ENCODE measurements at regions not wholly inside any gene's neighbourhood (a gene's known extent, or its start where the extent isn't known, plus 50 kb on each side); places are given as distances from the start of the nearest gene placed in this dataset.

DNA sequence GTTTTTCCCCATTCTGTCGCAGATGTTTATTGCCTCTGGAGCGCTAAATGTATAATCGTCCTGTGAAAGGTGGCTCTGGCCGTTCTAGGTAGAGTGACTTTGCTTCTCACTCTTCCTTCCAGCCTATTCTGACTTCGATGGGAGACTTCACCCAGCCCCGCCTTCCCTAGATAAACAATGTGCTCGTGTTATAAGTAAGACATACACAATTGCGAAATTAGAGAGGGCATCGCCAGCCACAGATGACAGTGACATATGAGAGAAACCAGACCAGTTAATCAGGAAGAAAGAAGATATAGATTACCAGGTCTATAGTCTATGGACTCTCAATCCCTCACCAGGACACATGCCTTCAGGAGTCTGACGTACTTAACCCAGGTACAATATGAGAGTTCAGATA, 1050.5 kb upstream of the AUTS2 start:
- no peak for FAIRE-seq
- no peaks in the 10 kb centered on the region for H3K27me3 ChIP-seq (replicated peaks in 1 of 4; ENCODE audit: control insufficient read depth in 3 of 4, extremely low read depth in 1 of 4, insufficient read depth in 3 of 4, low read length in 3 of 4)
- H2AFZ ChIP-seq (ENCODE audit: low read length) = no peak overlapping the region
- POLR2A ChIA-PET (ENCODE audit: partially characterized antibody) = no interaction called here
- H3K36me3 ChIP-seq (ENCODE audit: control insufficient read depth in 2 of 4, insufficient read depth in 4 of 4, low read length in 3 of 4) = no peaks in the 10 kb centered on the region
- H3K23me2 ChIP-seq (ENCODE audit: low read depth, low read length) = no peaks in the 10 kb centered on the region
- WGBS, 2 experiments (ENCODE audit: extremely low coverage in 1 of 2, insufficient coverage in 1 of 2, insufficient read length in 1 of 2, insufficient replicate concordance in 2 of 2, low coverage in 1 of 2, low lambda C conversion rate in 2 of 2, missing lambda C conversion rate in 1 of 2) = 87% methylated on average over 10 of the region's 10 CpGs; no CpG with 5 or more reads in 1 of the 2 experiments
- no peak overlapping the region for H3K14ac ChIP-seq (ENCODE audit: insufficient read length)
- H4K91ac ChIP-seq (replicated peaks; ENCODE audit: insufficient read length, low read length) = no peak overlapping the region
- no peak overlapping the region for H3K9ac ChIP-seq (replicated peaks in 1 of 4; ENCODE audit: extremely low read depth in 1 of 4, low read depth in 3 of 4, low read length in 3 of 4)
- H3K79me2 ChIP-seq (ENCODE audit: control insufficient read depth in 1 of 2, insufficient read depth in 2 of 2, low read length in 2 of 2) = no peaks in the 10 kb centered on the region
- no peak overlapping the region for H2BK5ac ChIP-seq (ENCODE audit: low read depth, low read length)
- H3K9me3 ChIP-seq (ENCODE audit: insufficient read depth in 2 of 2, low read depth in 1 of 2, low read length in 1 of 2) = no peaks in the 10 kb centered on the region
- H3K4me2 ChIP-seq (ENCODE audit: insufficient read depth in 1 of 2, low read depth in 2 of 2, low read length in 2 of 2) = no peak overlapping the region
- H4K8ac ChIP-seq (ENCODE audit: extremely low read depth, insufficient read depth, low read length) = no peak overlapping the region
- H3K23ac ChIP-seq (ENCODE audit: insufficient read length) = no peak overlapping the region
- no peak for DNase-seq (ENCODE audit: low read depth in 1 of 2, low spot score in 2 of 2)
- H2BK12ac ChIP-seq (ENCODE audit: low read depth, low read length) = no peak overlapping the region
- H3K18ac ChIP-seq (ENCODE audit: extremely low read depth, low read length) = no peak overlapping the region
- no peak overlapping the region for H2BK20ac ChIP-seq (ENCODE audit: low read length)
- no peaks in the 10 kb centered on the region for H3K79me1 ChIP-seq (ENCODE audit: low read depth, low read length)
- no peak overlapping the region for H2AK5ac ChIP-seq (ENCODE audit: low read depth, low read length)
- CTCF ChIA-PET (ENCODE audit: partially characterized antibody) = interaction anchor here (1.1 kb wide), 1 partner anchor 11 kb away, joined by 3 read pairs; no protein-coding TSS in a partner anchor
- no peak overlapping the region for H2BK15ac ChIP-seq (ENCODE audit: low read length)
- no peak overlapping the region for H2BK120ac ChIP-seq (replicated peaks; ENCODE audit: low read depth, low read length)
- no peak overlapping the region for H3K27ac ChIP-seq (ENCODE audit: low read depth, low read length)
- H4K20me1 ChIP-seq (replicated peaks in 1 of 2; ENCODE audit: control insufficient read depth in 1 of 2, insufficient read depth in 2 of 2, low read length in 2 of 2) = no peaks in the 10 kb centered on the region
- H3K4me1 ChIP-seq (replicated peaks in 1 of 4; ENCODE audit: control insufficient read depth in 3 of 4, insufficient read depth in 4 of 4, low read length in 3 of 4) = no peaks in the 10 kb centered on the region
- no peak overlapping the region for H3K4me3 ChIP-seq (ENCODE audit: extremely low read depth in 1 of 4, insufficient read depth in 2 of 4, low read depth in 3 of 4, low read length in 4 of 4)
- no peak overlapping the region for H3K4ac ChIP-seq (replicated peaks; ENCODE audit: insufficient read length, low read depth, low read length)
- no peak overlapping the region for H3K56ac ChIP-seq (replicated peaks; ENCODE audit: insufficient read length, low read depth, low read length)
- no peak overlapping the region for H4K5ac ChIP-seq (ENCODE audit: insufficient read length, low read depth, low read length)
- TF ChIP-seq EP300 (IDR thresholded peaks at IDR 0.05; ENCODE audit: borderline replicate concordance in 1 of 2, low read depth in 2 of 2, low read length in 2 of 2) = no peak
- no peak for TF ChIP-seq BRCA1 (IDR thresholded peaks at IDR 0.05; ENCODE audit: low read depth, low read length)
- TF ChIP-seq MAFK (IDR thresholded peaks at IDR 0.05; ENCODE audit: low read depth, low read length) = no peak
- TF ChIP-seq TEAD4 (IDR thresholded peaks at IDR 0.05; ENCODE audit: low read depth, low read length) = no peak
- no peak for TF ChIP-seq NRF1 (IDR thresholded peaks at IDR 0.05; ENCODE audit: low read depth, low read length)
- TF ChIP-seq JUN (IDR thresholded peaks at IDR 0.05; ENCODE audit: low read depth, low read length) = no peak
- no peak for TF ChIP-seq CREB1 (IDR thresholded peaks at IDR 0.05)
- no peak for TF ChIP-seq EGR1 (IDR thresholded peaks at IDR 0.05; ENCODE audit: borderline replicate concordance, low read depth, low read length)
- no peak for TF ChIP-seq KDM4A (IDR thresholded peaks at IDR 0.05; ENCODE audit: low read depth, low read length, severe bottlenecking)
- TF ChIP-seq SP4 (IDR thresholded peaks at IDR 0.05; ENCODE audit: low read length) = no peak
- TF ChIP-seq BCL11A (IDR thresholded peaks at IDR 0.05; ENCODE audit: low read depth in 2 of 2, low read length in 2 of 2) = no peak
- no peak for TF ChIP-seq RFX5 (IDR thresholded peaks at IDR 0.05; ENCODE audit: borderline replicate concordance, low read depth, low read length)
- no peak for TF ChIP-seq CHD1 (IDR thresholded peaks at IDR 0.05; ENCODE audit: low read depth, low read length)
- TF ChIP-seq, protein P1, sequence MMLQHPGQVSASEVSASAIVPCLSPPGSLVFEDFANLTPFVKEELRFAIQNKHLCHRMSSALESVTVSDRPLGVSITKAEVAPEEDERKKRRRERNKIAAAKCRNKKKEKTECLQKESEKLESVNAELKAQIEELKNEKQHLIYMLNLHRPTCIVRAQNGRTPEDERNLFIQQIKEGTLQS (IDR thresholded peaks at IDR 0.05; ENCODE audit: insufficient read depth, low read depth, low read length) = no peak

Data from H1 (cell line).